ENCODE measurements at regions not wholly inside any gene's neighbourhood (a gene's known extent, or its start where the extent isn't known, plus 50 kb on each side); places are given as distances from the start of the nearest gene placed in this dataset.

GRCh38 chr5:69024241-69024651, 69.6 kb upstream of the SLC30A5 start:
- H3K9me3 ChIP-seq (ENCODE audit: control insufficient read depth in 1 of 2, insufficient read depth in 1 of 2, low read depth in 1 of 2, low read length in 2 of 2), result no peaks in the 10 kb centered on the region
- no peaks in the 10 kb centered on the region for H3K27me3 ChIP-seq (ENCODE audit: insufficient read depth, low read length)
- TF ChIP-seq RAD21 (IDR thresholded peaks at IDR 0.05; ENCODE audit: low read depth) (peak; percentile 90), CBX3 (IDR thresholded peaks at IDR 0.05; ENCODE audit: low read depth) (peak; percentile 36; the same call in 1 of the 2 replicates), JUND (IDR thresholded peaks at IDR 0.05) (no peak), ELF1 (IDR thresholded peaks at IDR 0.05; ENCODE audit: borderline replicate concordance, low read depth) (no peak)
- TF ChIP-seq, protein P1, sequence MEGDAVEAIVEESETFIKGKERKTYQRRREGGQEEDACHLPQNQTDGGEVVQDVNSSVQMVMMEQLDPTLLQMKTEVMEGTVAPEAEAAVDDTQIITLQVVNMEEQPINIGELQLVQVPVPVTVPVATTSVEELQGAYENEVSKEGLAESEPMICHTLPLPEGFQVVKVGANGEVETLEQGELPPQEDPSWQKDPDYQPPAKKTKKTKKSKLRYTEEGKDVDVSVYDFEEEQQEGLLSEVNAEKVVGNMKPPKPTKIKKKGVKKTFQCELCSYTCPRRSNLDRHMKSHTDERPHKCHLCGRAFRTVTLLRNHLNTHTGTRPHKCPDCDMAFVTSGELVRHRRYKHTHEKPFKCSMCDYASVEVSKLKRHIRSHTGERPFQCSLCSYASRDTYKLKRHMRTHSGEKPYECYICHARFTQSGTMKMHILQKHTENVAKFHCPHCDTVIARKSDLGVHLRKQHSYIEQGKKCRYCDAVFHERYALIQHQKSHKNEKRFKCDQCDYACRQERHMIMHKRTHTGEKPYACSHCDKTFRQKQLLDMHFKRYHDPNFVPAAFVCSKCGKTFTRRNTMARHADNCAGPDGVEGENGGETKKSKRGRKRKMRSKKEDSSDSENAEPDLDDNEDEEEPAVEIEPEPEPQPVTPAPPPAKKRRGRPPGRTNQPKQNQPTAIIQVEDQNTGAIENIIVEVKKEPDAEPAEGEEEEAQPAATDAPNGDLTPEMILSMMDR (IDR thresholded peaks at IDR 0.05 in 2 of 3, conservative IDR thresholded peaks at IDR 0.05 in 1 of 3; ENCODE audit: borderline replicate concordance in 1 of 3, insufficient read depth in 1 of 3, low read depth in 2 of 3, low read length in 2 of 3), result peak; percentile 55 to 92 (median 78); a peak in 5 of 6 replicates
- TF ChIP-seq, protein P2, sequence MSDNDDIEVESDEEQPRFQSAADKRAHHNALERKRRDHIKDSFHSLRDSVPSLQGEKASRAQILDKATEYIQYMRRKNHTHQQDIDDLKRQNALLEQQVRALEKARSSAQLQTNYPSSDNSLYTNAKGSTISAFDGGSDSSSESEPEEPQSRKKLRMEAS (IDR thresholded peaks at IDR 0.05), result peak; percentile 38; the same call in 1 of the 2 replicates
- no peaks in the 10 kb centered on the region for H3K9me2 ChIP-seq (ENCODE audit: insufficient read depth)
- RAD21 ChIA-PET (ENCODE audit: low non-redundant PET in 1 of 2, low total read pairs in 2 of 2, uncharacterized antibody in 2 of 2, unreplicated experiment in 2 of 2), result interaction anchor here (0.7 to 1.1 kb wide), 2 partner anchors 59 to 108 kb away, joined by 3 to 4 read pairs; no protein-coding TSS in a partner anchor
- no peaks in the 10 kb centered on the region for H3K36me3 ChIP-seq (ENCODE audit: control insufficient read depth in 1 of 2, insufficient read depth in 2 of 2, low read length in 2 of 2)
- no peaks in the 10 kb centered on the region for H3K4me1 ChIP-seq (ENCODE audit: control insufficient read depth in 1 of 2, insufficient read depth in 2 of 2, low read length in 2 of 2)
- no peak overlapping the region for H3K4me3 ChIP-seq (replicated peaks in 1 of 2; ENCODE audit: low read depth in 1 of 2, low read length in 2 of 2)
- intact Hi-C loops (cut with micrococcal nuclease), result no loop called here
- POLR2A ChIA-PET, result no interaction called here
- CTCF ChIA-PET, result interaction anchor here (0.6 to 1.9 kb wide), 10 partner anchors 11 to 738 kb away, joined by 3 to 13 read pairs (median 4); partner anchors contain the start of gene SLC30A5
- DNase-seq (ENCODE audit: low read depth, low spot score), result peak; percentile 70
- H3K9ac ChIP-seq (ENCODE audit: low read length), result no peak overlapping the region
- H3K4me2 ChIP-seq (ENCODE audit: low read length), result peak overlapping the region; percentile 1; the same call in 1 of the 2 replicates
- H2AFZ ChIP-seq (ENCODE audit: low read depth, low read length, poor library complexity, severe bottlenecking), result peak overlapping the region; percentile 75
- H3K79me2 ChIP-seq (ENCODE audit: insufficient read depth, low read length), result no peaks in the 10 kb centered on the region
- no peak overlapping the region for H3K27ac ChIP-seq (ENCODE audit: low read depth, low read length)
- peak; percentile 96 for ATAC-seq
- BruUV-seq (replicated peaks), result no TSS peak
- H4K20me1 ChIP-seq (ENCODE audit: insufficient read depth), result no peaks in the 10 kb centered on the region

GRCh38 chr5:69029292-69029691, 64.5 kb upstream of the SLC30A5 start:
- RAD21 ChIA-PET (ENCODE audit: low non-redundant PET in 1 of 2, low total read pairs in 2 of 2, uncharacterized antibody in 2 of 2, unreplicated experiment in 2 of 2), result no interaction called here
- Histone ChIP-seq H3K9me2 (ENCODE audit: insufficient read depth) (no peaks in the 10 kb centered on the region), H3K4me1 (ENCODE audit: control insufficient read depth in 1 of 2, insufficient read depth in 2 of 2, low read length in 2 of 2) (no peaks in the 10 kb centered on the region), H3K4me3 (replicated peaks in 1 of 2; ENCODE audit: low read depth in 1 of 2, low read length in 2 of 2) (no peak overlapping the region), H3K9me3 (ENCODE audit: control insufficient read depth in 1 of 2, insufficient read depth in 1 of 2, low read depth in 1 of 2, low read length in 2 of 2) (no peaks in the 10 kb centered on the region), H3K4me2 (ENCODE audit: low read length) (no peak overlapping the region), H4K20me1 (ENCODE audit: insufficient read depth) (no peaks in the 10 kb centered on the region), H3K27me3 (ENCODE audit: insufficient read depth, low read length) (no peaks in the 10 kb centered on the region), H3K9ac (ENCODE audit: low read length) (no peak overlapping the region), H3K27ac (ENCODE audit: low read depth, low read length) (no peak overlapping the region), H3K36me3 (ENCODE audit: control insufficient read depth in 1 of 2, insufficient read depth in 2 of 2, low read length in 2 of 2) (no peaks in the 10 kb centered on the region), H3K79me2 (ENCODE audit: insufficient read depth, low read length) (no peaks in the 10 kb centered on the region), H2AFZ (ENCODE audit: low read depth, low read length, poor library complexity, severe bottlenecking) (no peak overlapping the region)
- no TSS peak for BruUV-seq (replicated peaks)
- DNase-seq (ENCODE audit: low read depth, low spot score) (no peak), ATAC-seq (no peak)
- POLR2A ChIA-PET, result no interaction called here
- intact Hi-C loops (cut with micrococcal nuclease), result no loop called here
- CTCF ChIA-PET, result no interaction called here
- TF ChIP-seq REST (IDR thresholded peaks at IDR 0.05; ENCODE audit: low read depth), result no peak
- TF ChIP-seq SRF (IDR thresholded peaks at IDR 0.05; ENCODE audit: low read depth), result no peak
- TF ChIP-seq, protein P3, sequence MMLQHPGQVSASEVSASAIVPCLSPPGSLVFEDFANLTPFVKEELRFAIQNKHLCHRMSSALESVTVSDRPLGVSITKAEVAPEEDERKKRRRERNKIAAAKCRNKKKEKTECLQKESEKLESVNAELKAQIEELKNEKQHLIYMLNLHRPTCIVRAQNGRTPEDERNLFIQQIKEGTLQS (IDR thresholded peaks at IDR 0.05), result no peak
- TF ChIP-seq FOSL1 (IDR thresholded peaks at IDR 0.05; ENCODE audit: low read depth), result no peak
- no peak for TF ChIP-seq POLR2A (IDR thresholded peaks at IDR 0.05; ENCODE audit: borderline replicate concordance, extremely low read depth, insufficient read depth, insufficient read length)
- TF ChIP-seq ELF1 (IDR thresholded peaks at IDR 0.05; ENCODE audit: borderline replicate concordance, low read depth), result no peak

All from HCT116 (cell line).